Gastroesophageal sphincter (tissue), 4 donors: ENCODE measurements at regions not wholly inside any gene's neighbourhood (a gene's known extent, or its start where the extent isn't known, plus 50 kb on each side); places are given as distances from the start of the nearest gene placed in this dataset.
A peak's percentile ranks its signal among the peaks of the same experiment; 100 is the strongest.
"Not testable (repeated sequence)": the region's sequence is repeated elsewhere in the genome, so short reads cannot be mapped to it uniquely, and the experiment has no call there.

ENCODE experiments used
- ATAC-seq: fragments of 150-250 bp; one replicate; pipeline ENCODE4 v1.9.1; 2016; ENCODE audit warnings: mild to moderate bottlenecking, moderate library complexity
- H3K27ac ChIP-seq, 4 donors: fragments of 200-600 bp; sonication (generic) in 3 of 4; 1 replicate in 3 of 4; 2 replicates in 1 of 4; pipeline ENCODE4 v1.5.1; 2016 to 2019
- H3K27me3 ChIP-seq: fragments of 200-600 bp; sonication (generic); one replicate; pipeline ENCODE4 v1.5.1; 2019
- H3K36me3 ChIP-seq, 2 donors: fragments of 200-600 bp; sonication (generic); one replicate each; pipeline ENCODE4 v1.5.1; 2019; ENCODE audit warnings: control low read depth in 1 of 2
- H3K4me1 ChIP-seq, 3 donors: fragments of 200-600 bp; sonication (generic); 1 replicate in 2 of 3; 2 replicates in 1 of 3; pipeline ENCODE4 v1.5.1; 2016 to 2019; ENCODE audit warnings: control low read depth in 2 of 3
- H3K4me3 ChIP-seq, 2 donors: fragments of 200-600 bp; sonication (generic); one replicate each; pipeline ENCODE4 v1.5.1; 2019; ENCODE audit warnings: mild to moderate bottlenecking in 1 of 2, moderate library complexity in 1 of 2
- H3K9me3 ChIP-seq, 3 donors: fragments of 200-600 bp; sonication (generic); one replicate each; pipeline ENCODE4 v1.5.1; 2017 to 2019; ENCODE audit warnings: control low read depth in 2 of 3
- CTCF ChIP-seq, 4 experiments: fragments of 200-600 bp in 2 of 4; fragments of 450-650 bp in 2 of 4; sonication (generic) in 1 of 4; IDR thresholded peaks; one replicate each; pipeline ENCODE4 v1.5.1; 2017 to 2019; ENCODE audit warnings: antibody characterized with exemption in 4 of 4, mild to moderate bottlenecking in 2 of 4, moderate library complexity in 2 of 4
- EP300 ChIP-seq: sonication (generic); formaldehyde crosslinking; IDR thresholded peaks from one replicate; pipeline ENCODE4 v1.6.1; 2017; ENCODE audit warnings: antibody characterized with exemption, mild to moderate bottlenecking
- POLR2A ChIP-seq, 2 donors: fragments of 450-650 bp; IDR thresholded peaks; one replicate each; pipeline ENCODE4 v1.6.1; 2017; ENCODE audit warnings: antibody characterized with exemption in 2 of 2, mild to moderate bottlenecking in 2 of 2, moderate library complexity in 1 of 2
- POLR2AphosphoS5 ChIP-seq: sonication (generic); formaldehyde crosslinking; IDR thresholded peaks from one replicate; pipeline ENCODE4 v1.6.1; 2017; ENCODE audit warnings: antibody characterized with exemption
- WGBS, 2 donors: methylation state at CpG; one replicate each; pipeline ENCODE4 v1.1.5; 2018; ENCODE audit warnings: low coverage in 1 of 2; 5-methylcytosine and 5-hydroxymethylcytosine counted together

- Histone ChIP-seq H3K27me3 (peaks cover 11% of the 10 kb centered on the region), H3K27ac (no peak overlapping the region), H3K9me3 (no peaks in the 10 kb centered on the region), H3K4me1 (no peaks in the 10 kb centered on the region), H3K4me3 (no peak overlapping the region), H3K36me3 (no peaks in the 10 kb centered on the region)
- no peak for TF ChIP-seq CTCF (IDR thresholded peaks at IDR 0.05)
- no peak for TF ChIP-seq POLR2A (IDR thresholded peaks at IDR 0.05)
- no peak for TF ChIP-seq EP300
- no peak for TF ChIP-seq POLR2AphosphoS5
- WGBS, 2 donors, result 56 to 64% methylated on average over 4 of the region's 4 CpGs
- ATAC-seq, result no peak
These were observed 94.0 kb upstream of the HS3ST2 start for GRCh38 chr16:22719945-22720344.

- WGBS, 2 donors, result 50 to 65% methylated on average over 4 to 6 of the region's 8 CpGs
- Histone ChIP-seq H3K36me3 (no peaks in the 10 kb centered on the region), H3K4me3 (no peak overlapping the region), H3K27me3 (peaks cover 11% of the 10 kb centered on the region), H3K4me1 (no peaks in the 10 kb centered on the region), H3K9me3 (no peaks in the 10 kb centered on the region), H3K27ac (no peak overlapping the region)
- ATAC-seq, result no peak
- TF ChIP-seq POLR2A (IDR thresholded peaks at IDR 0.05) (no peak), POLR2AphosphoS5 (no peak), CTCF (IDR thresholded peaks at IDR 0.05) (no peak), EP300 (no peak)
These were observed 92.4 kb upstream of the HS3ST2 start for GRCh38 chr16:22721511-22722100.

- H3K27ac ChIP-seq, H3K4me3 ChIP-seq, H3K4me1 ChIP-seq, ATAC-seq, H3K36me3 ChIP-seq, H3K9me3 ChIP-seq: not testable (repeated sequence)
- 85 to 100% methylated on average over 2 of the region's 48 CpGs for WGBS, 2 donors
- peaks cover 11% of the 10 kb centered on the region for H3K27me3 ChIP-seq
These were observed 91.1 kb upstream of the HS3ST2 start for GRCh38 chr16:22722551-22723541.

- Histone ChIP-seq H3K9me3 (no peaks in the 10 kb centered on the region), H3K27ac (no peak overlapping the region), H3K4me1 (peaks cover 0 to 19% (median 2%) of the 10 kb centered on the region in 3 donors), H3K4me3 (no peak overlapping the region), H3K27me3 (peaks cover 6% of the 10 kb centered on the region), H3K36me3 (no peaks in the 10 kb centered on the region)
- TF ChIP-seq CTCF (IDR thresholded peaks at IDR 0.05), result no peak
- no peak for TF ChIP-seq POLR2A (IDR thresholded peaks at IDR 0.05)
- TF ChIP-seq POLR2AphosphoS5, result no peak
- no peak for TF ChIP-seq EP300
- 38 to 57% methylated on average over 1 of the region's 1 CpG for WGBS, 2 donors
- no peak for ATAC-seq
These were observed 87.1 kb upstream of the HS3ST2 start for GRCh38 chr16:22726868-22727267.

GRCh38 chr16:22727285-22728166, 86.4 kb upstream of the HS3ST2 start:
- ATAC-seq, result no peak
- H3K27me3 ChIP-seq, result peaks cover 6% of the 10 kb centered on the region
- 71% methylated on average over 9 to 10 of the region's 10 CpGs for WGBS, 2 donors
- peaks cover 0 to 19% (median 2%) of the 10 kb centered on the region in 3 donors for H3K4me1 ChIP-seq
- no peak overlapping the region for H3K4me3 ChIP-seq
- peak overlapping the region in 1 of 4 donors; percentile 25 for H3K27ac ChIP-seq
- no peaks in the 10 kb centered on the region for H3K36me3 ChIP-seq
- TF ChIP-seq EP300 (no peak), POLR2AphosphoS5 (no peak), POLR2A (IDR thresholded peaks at IDR 0.05) (no peak), CTCF (IDR thresholded peaks at IDR 0.05) (no peak)
- H3K9me3 ChIP-seq, result no peaks in the 10 kb centered on the region
